Neural progenitor cell (in vitro differentiated cells): ENCODE measurements at regions not wholly inside any gene's neighbourhood (a gene's known extent, or its start where the extent isn't known, plus 50 kb on each side); places are given as distances from the start of the nearest gene placed in this dataset.
A peak's percentile ranks its signal among the peaks of the same experiment; 100 is the strongest.
"Not testable (repeated sequence)": the region's sequence is repeated elsewhere in the genome, so short reads cannot be mapped to it uniquely, and the experiment has no call there.

ENCODE experiments used
- DNase-seq: peaks from one replicate; pipeline ENCODE4 v3.0.0-alpha.2; 2016; ENCODE audit warnings: low spot score
- H2AFZ ChIP-seq: fragments of 200-600 bp; sonication (generic); replicated peaks from 2 replicates; pipeline ENCODE4 v1.6.1; 2016; ENCODE audit warnings: antibody characterized with exemption
- H3F3A ChIP-seq: fragments of 200-600 bp; sonication (generic); 2 replicates; pipeline ENCODE4 v1.6.1; 2016; ENCODE audit warnings: antibody characterized with exemption, low read depth
- H3K27ac ChIP-seq: fragments of 200-600 bp; sonication (generic); 2 replicates; pipeline ENCODE4 v1.5.1; 2016; ENCODE audit warnings: mild to moderate bottlenecking
- H3K27me3 ChIP-seq: fragments of 200-600 bp; sonication (generic); 2 replicates; pipeline ENCODE4 v1.6.1; 2016; ENCODE audit warnings: mild to moderate bottlenecking, moderate library complexity
- H3K36me3 ChIP-seq: fragments of 200-600 bp; sonication (generic); 2 replicates; pipeline ENCODE4 v1.5.1; 2016
- H3K4me1 ChIP-seq: fragments of 200-600 bp; sonication (generic); 2 replicates; pipeline ENCODE4 v1.6.1; 2016; ENCODE audit warnings: mixed run types
- H3K4me2 ChIP-seq: fragments of 200-600 bp; sonication (generic); 2 replicates; pipeline ENCODE4 v1.6.1; 2016
- H3K4me3 ChIP-seq: fragments of 200-600 bp; sonication (generic); 2 replicates; pipeline ENCODE4 v1.5.1; 2016
- H3K79me2 ChIP-seq: fragments of 200-600 bp; sonication (generic); 2 replicates; pipeline ENCODE4 v1.6.1; 2016; ENCODE audit warnings: low read depth
- H3K9ac ChIP-seq: fragments of 200-600 bp; sonication (generic); 2 replicates; pipeline ENCODE4 v1.6.1; 2016
- H3K9me3 ChIP-seq: fragments of 200-600 bp; sonication (generic); 2 replicates; pipeline ENCODE4 v1.5.1; 2016; ENCODE audit warnings: low read depth
- H4K20me1 ChIP-seq: fragments of 200-600 bp; sonication (generic); 2 replicates; pipeline ENCODE4 v1.6.1; 2016; ENCODE audit warnings: low read depth
- H3K27ac Mint-ChIP-seq: 3 replicates; pipeline ENCODE4 v1.8.0; 2021; ENCODE audit warnings: mixed read lengths
- H3K27me3 Mint-ChIP-seq: 2 replicates; pipeline ENCODE4 v1.8.0; 2022; ENCODE audit warnings: low read depth, mild to moderate bottlenecking, inconsistent platforms, moderate library complexity, mixed read lengths; ENCODE audit not compliant: insufficient read depth
- H3K36me3 Mint-ChIP-seq: 3 replicates; pipeline ENCODE4 v1.8.0; 2021; ENCODE audit warnings: mixed read lengths
- H3K4me1 Mint-ChIP-seq: 3 replicates; pipeline ENCODE4 v1.8.0; 2021; ENCODE audit warnings: mixed read lengths
- H3K4me3 Mint-ChIP-seq: 3 replicates; pipeline ENCODE4 v1.8.0; 2021; ENCODE audit warnings: mild to moderate bottlenecking, moderate library complexity, mixed read lengths
- H3K9me3 Mint-ChIP-seq: 3 replicates; pipeline ENCODE4 v1.8.0; 2020; ENCODE audit warnings: mixed read lengths
- EZH2 ChIP-seq: fragments of 200-600 bp; sonication (generic); IDR thresholded peaks from 2 replicates; pipeline ENCODE4 v1.6.1; 2017; ENCODE audit warnings: antibody characterized with exemption, mild to moderate bottlenecking, moderate library complexity
- EZH2phosphoT487 ChIP-seq: fragments of 200-600 bp; sonication (generic); IDR thresholded peaks from 2 replicates; pipeline ENCODE4 v1.6.1; 2017; ENCODE audit warnings: antibody characterized with exemption
- TF ChIP-seq, protein P1 (sequence below): fragments of 200-600 bp; sonication (generic); IDR thresholded peaks from 2 replicates; pipeline ENCODE4 v1.5.1; 2017; ENCODE audit warnings: antibody characterized with exemption, mild to moderate bottlenecking

DNA sequence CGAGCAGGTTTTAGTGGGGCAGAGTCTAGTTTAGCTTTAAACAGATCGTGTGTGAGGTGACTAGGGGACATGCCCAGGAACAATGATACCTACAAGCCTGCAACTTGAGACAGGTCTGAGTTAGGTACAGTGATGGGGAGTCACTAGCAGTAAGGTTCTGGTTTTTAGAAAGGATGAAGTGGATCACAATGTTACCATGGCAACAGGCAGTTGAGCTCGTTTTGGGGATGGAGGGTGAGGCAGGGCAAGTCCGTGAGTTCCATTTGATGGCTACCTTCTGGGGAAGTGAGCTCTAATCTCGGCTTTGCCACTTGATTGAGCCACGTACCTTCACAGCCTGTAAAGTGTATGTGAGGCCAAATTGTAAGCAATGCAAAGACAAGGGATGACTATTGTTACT is 76.0 kb upstream of the GTF3A start:
- H3F3A ChIP-seq, result no peaks in the 10 kb centered on the region
- H3K4me3 Mint-ChIP-seq, result no peak overlapping the region
- H3K36me3 ChIP-seq, result no peaks in the 10 kb centered on the region
- no peak overlapping the region for H3K27ac ChIP-seq
- H3K4me2 ChIP-seq, result no peak overlapping the region
- TF ChIP-seq, protein P1, sequence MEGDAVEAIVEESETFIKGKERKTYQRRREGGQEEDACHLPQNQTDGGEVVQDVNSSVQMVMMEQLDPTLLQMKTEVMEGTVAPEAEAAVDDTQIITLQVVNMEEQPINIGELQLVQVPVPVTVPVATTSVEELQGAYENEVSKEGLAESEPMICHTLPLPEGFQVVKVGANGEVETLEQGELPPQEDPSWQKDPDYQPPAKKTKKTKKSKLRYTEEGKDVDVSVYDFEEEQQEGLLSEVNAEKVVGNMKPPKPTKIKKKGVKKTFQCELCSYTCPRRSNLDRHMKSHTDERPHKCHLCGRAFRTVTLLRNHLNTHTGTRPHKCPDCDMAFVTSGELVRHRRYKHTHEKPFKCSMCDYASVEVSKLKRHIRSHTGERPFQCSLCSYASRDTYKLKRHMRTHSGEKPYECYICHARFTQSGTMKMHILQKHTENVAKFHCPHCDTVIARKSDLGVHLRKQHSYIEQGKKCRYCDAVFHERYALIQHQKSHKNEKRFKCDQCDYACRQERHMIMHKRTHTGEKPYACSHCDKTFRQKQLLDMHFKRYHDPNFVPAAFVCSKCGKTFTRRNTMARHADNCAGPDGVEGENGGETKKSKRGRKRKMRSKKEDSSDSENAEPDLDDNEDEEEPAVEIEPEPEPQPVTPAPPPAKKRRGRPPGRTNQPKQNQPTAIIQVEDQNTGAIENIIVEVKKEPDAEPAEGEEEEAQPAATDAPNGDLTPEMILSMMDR, result no peak
- TF ChIP-seq EZH2phosphoT487 (no peak), EZH2 (no peak)
- H3K9me3 ChIP-seq, result no peaks in the 10 kb centered on the region
- no peak overlapping the region for H3K9ac ChIP-seq
- no peaks in the 10 kb centered on the region for H3K9me3 Mint-ChIP-seq
- no peaks in the 10 kb centered on the region for H3K27me3 ChIP-seq
- H3K4me3 ChIP-seq, result no peak overlapping the region
- no peaks in the 10 kb centered on the region for H3K36me3 Mint-ChIP-seq
- peaks cover 11% of the 10 kb centered on the region for H3K27me3 Mint-ChIP-seq
- DNase-seq, result no peak
- no peak overlapping the region for H2AFZ ChIP-seq
- no peak overlapping the region for H3K27ac Mint-ChIP-seq
- H4K20me1 ChIP-seq, result no peaks in the 10 kb centered on the region
- peaks cover 4% of the 10 kb centered on the region for H3K4me1 ChIP-seq
- H3K4me1 Mint-ChIP-seq, result peaks cover 3% of the 10 kb centered on the region
- H3K79me2 ChIP-seq, result no peaks in the 10 kb centered on the region

DNA sequence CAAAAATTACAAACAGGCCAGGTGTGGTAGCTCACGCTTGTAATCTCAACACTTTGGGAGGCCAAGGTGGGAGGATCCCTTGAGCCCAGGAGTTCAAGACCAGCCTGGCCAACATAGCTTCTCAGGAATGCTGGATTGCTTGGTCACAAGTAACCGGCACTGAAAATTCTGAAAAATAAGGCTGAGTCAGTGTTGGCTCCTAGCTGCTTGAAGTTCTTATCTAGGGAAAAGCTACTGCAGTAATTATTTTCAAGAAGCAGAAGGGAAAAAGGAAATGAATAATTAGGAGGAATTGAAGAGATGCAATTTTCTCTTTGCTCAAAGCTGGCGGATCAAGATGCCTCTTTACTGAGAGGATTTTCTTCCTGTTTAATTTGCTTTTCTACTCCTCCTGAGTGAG is 75.0 kb upstream of the GTF3A start:
- H2AFZ ChIP-seq, result no peak overlapping the region
- H3F3A ChIP-seq, result no peaks in the 10 kb centered on the region
- H3K4me3 Mint-ChIP-seq, result no peak overlapping the region
- no peak for DNase-seq
- H3K27ac ChIP-seq, result no peak overlapping the region
- no peaks in the 10 kb centered on the region for H3K9me3 ChIP-seq
- peaks cover 12% of the 10 kb centered on the region for H3K27me3 Mint-ChIP-seq
- no peak overlapping the region for H3K9ac ChIP-seq
- H3K27ac Mint-ChIP-seq, result no peak overlapping the region
- peaks cover 9% of the 10 kb centered on the region for H3K4me1 Mint-ChIP-seq
- H3K9me3 Mint-ChIP-seq, result no peaks in the 10 kb centered on the region
- H3K36me3 Mint-ChIP-seq, result no peaks in the 10 kb centered on the region
- no peaks in the 10 kb centered on the region for H4K20me1 ChIP-seq
- H3K4me2 ChIP-seq, result no peak overlapping the region
- H3K36me3 ChIP-seq, result no peaks in the 10 kb centered on the region
- H3K79me2 ChIP-seq, result no peaks in the 10 kb centered on the region
- peaks cover 4% of the 10 kb centered on the region for H3K4me1 ChIP-seq
- no peaks in the 10 kb centered on the region for H3K27me3 ChIP-seq
- no peak overlapping the region for H3K4me3 ChIP-seq
- TF ChIP-seq EZH2 (no peak), EZH2phosphoT487 (no peak)
- TF ChIP-seq, protein P1, result no peak

DNA sequence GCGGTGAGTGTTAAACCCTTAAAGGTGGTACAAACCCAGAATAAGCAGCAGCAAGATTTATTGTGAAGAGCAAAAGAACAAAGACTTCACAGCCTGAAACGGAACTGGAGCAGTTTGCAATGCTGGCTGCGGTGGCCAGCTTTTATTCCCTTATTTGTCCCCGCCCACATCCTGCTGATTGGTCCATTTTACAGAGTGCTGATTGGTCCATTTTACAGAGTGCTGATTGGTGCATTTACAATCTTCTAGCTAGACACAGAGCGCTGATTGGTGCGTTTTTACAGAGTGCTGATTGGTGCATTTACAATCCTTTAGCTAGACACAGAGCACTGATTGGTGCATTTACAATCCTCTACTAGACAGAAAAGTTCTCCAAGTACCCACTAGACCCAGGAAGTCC is 73.6 kb upstream of the GTF3A start:
- Mint-ChIP-seq H3K4me1 (peaks cover 16% of the 10 kb centered on the region), H3K27me3 (peaks cover 15% of the 10 kb centered on the region)
- not testable (repeated sequence) for H3K27me3 ChIP-seq, H4K20me1 ChIP-seq, H3K4me3 Mint-ChIP-seq, H3K4me2 ChIP-seq, H3K4me3 ChIP-seq, H3K79me2 ChIP-seq, H2AFZ ChIP-seq, H3K27ac Mint-ChIP-seq, H3K36me3 ChIP-seq, H3F3A ChIP-seq, H3K9ac ChIP-seq, H3K36me3 Mint-ChIP-seq, H3K9me3 ChIP-seq, DNase-seq, H3K9me3 Mint-ChIP-seq, H3K27ac ChIP-seq
- H3K4me1 ChIP-seq, result peaks cover 11% of the 10 kb centered on the region

DNA sequence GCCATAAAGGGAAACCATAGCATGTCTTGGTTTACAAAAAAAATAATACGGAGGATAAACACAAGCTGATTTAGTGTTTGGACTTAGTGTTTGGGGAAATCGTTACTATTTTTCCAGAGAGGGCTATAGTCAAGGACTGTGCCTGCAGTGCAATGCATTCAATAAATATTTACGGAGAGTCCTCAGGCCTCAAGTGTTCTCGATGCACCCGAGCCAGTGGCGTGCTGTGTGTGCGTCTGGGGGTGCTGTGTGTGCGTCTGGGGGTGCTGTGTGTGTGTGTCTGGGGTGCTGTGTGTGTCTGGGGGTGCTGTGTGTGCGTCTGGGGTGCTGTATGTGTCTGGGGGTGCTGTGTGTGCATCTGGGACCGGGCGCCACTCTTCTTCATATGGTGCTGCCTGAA is 71.7 kb upstream of the GTF3A start:
- H3K79me2 ChIP-seq, result no peaks in the 10 kb centered on the region

More for the DNA sequence above, 71.7 kb upstream of the GTF3A start:
- H3K4me1 ChIP-seq, result peaks cover 13% of the 10 kb centered on the region
- H2AFZ ChIP-seq, result peak overlapping the region; percentile 42
- no peak overlapping the region for H3K4me3 ChIP-seq
- no peaks in the 10 kb centered on the region for H4K20me1 ChIP-seq
- Mint-ChIP-seq H3K27me3 (peaks cover 10% of the 10 kb centered on the region), H3K27ac (peak overlapping the region; percentile 43), H3K9me3 (no peaks in the 10 kb centered on the region), H3K36me3 (no peaks in the 10 kb centered on the region), H3K4me1 (peaks cover 17% of the 10 kb centered on the region), H3K4me3 (no peak overlapping the region)
- H3K4me2 ChIP-seq, result no peak overlapping the region
- no peaks in the 10 kb centered on the region for H3K9me3 ChIP-seq
- TF ChIP-seq EZH2 (no peak), EZH2phosphoT487 (no peak)
- TF ChIP-seq, protein P1, result no peak
- no peak overlapping the region for H3K27ac ChIP-seq
- no peaks in the 10 kb centered on the region for H3K36me3 ChIP-seq
- no peaks in the 10 kb centered on the region for H3K27me3 ChIP-seq
- no peak for DNase-seq
- H3K9ac ChIP-seq, result no peak overlapping the region
- H3F3A ChIP-seq, result peaks cover 13% of the 10 kb centered on the region
